H1 (cell line): ENCODE measurements at regions not wholly inside any gene's neighbourhood (a gene's known extent, or its start where the extent isn't known, plus 50 kb on each side); places are given as distances from the start of the nearest gene placed in this dataset.

Experiments used
- CTCF ChIA-PET: fragments of 300-600 bp; sonication (Branson Sonifier 250); formaldehyde crosslinking; loops from one replicate; lab custom pipeline; 2021; ENCODE audit not compliant: partially characterized antibody; lab: Charles Lee
- POLR2A ChIA-PET: fragments of 300-600 bp; sonication (Branson Sonifier 250); formaldehyde crosslinking; loops from one replicate; lab custom pipeline; 2021; ENCODE audit warnings: inconsistent platforms; ENCODE audit not compliant: partially characterized antibody; lab: Charles Lee
- DNase-seq, 2 experiments: peaks; one replicate each; pipeline versions ENCODE4 v3.0.0 to v3.0.0-alpha.2; 2010 to 2022; ENCODE audit warnings: low spot score in 2 of 2, low read depth in 1 of 2, mixed read lengths in 1 of 2
- FAIRE-seq: peaks from 2 replicates; lab custom pipeline; 2011; peaks lifted over from hg19 to GRCh38; lab: Jason Lieb, UNC
- H2AFZ ChIP-seq: 2 replicates; pipeline ENCODE4 v1.8.1; 2012; ENCODE audit warnings: low read length, inconsistent platforms
- H2AK5ac ChIP-seq: 2 replicates; pipeline ENCODE4 v1.6.1; 2013; ENCODE audit warnings: low read depth, low read length
- H2BK120ac ChIP-seq: replicated peaks from 2 replicates; pipeline ENCODE3; 2013; ENCODE audit warnings: low read depth, low read length, inconsistent platforms
- H2BK12ac ChIP-seq: 2 replicates; pipeline ENCODE4 v1.6.1; 2013; ENCODE audit warnings: low read depth, low read length
- H2BK15ac ChIP-seq: 2 replicates; pipeline ENCODE4 v1.6.1; 2013; ENCODE audit warnings: low read length
- H2BK20ac ChIP-seq: 2 replicates; pipeline ENCODE4 v1.6.1; 2013; ENCODE audit warnings: low read length
- H2BK5ac ChIP-seq: 2 replicates; pipeline ENCODE4 v1.6.1; 2013; ENCODE audit warnings: low read depth, low read length
- H3K14ac ChIP-seq: 2 replicates; pipeline ENCODE4 v1.6.1; 2013; ENCODE audit warnings: inconsistent platforms; ENCODE audit not compliant: insufficient read length
- H3K18ac ChIP-seq: 2 replicates; pipeline ENCODE4 v1.6.1; 2013; ENCODE audit warnings: low read length; ENCODE audit errors: extremely low read depth
- H3K23ac ChIP-seq: 2 replicates; pipeline ENCODE4 v1.6.1; 2013; ENCODE audit warnings: inconsistent platforms; ENCODE audit not compliant: insufficient read length
- H3K23me2 ChIP-seq: 2 replicates; pipeline ENCODE4 v1.6.1; 2013; ENCODE audit warnings: low read depth, low read length
- H3K27ac ChIP-seq: 2 replicates; pipeline ENCODE4 v1.6.1; 2011; ENCODE audit warnings: low read depth, low read length, inconsistent platforms
- H3K27me3 ChIP-seq, 4 experiments: replicated peaks in 1 of 4; 1 replicate in 1 of 4; 2 replicates in 3 of 4; pipeline versions ENCODE4 v1.6.1 to v1.8.1; 2011 to 2013; ENCODE audit warnings: low read length in 3 of 4, mild to moderate bottlenecking in 3 of 4, inconsistent platforms in 2 of 4, mixed read lengths in 2 of 4, moderate library complexity in 1 of 4; ENCODE audit not compliant: control insufficient read depth in 3 of 4, insufficient read depth in 3 of 4; ENCODE audit errors: extremely low read depth in 1 of 4
- H3K36me3 ChIP-seq, 4 experiments: 2 replicates each; pipeline versions ENCODE4 v1.6.1 to v1.8.1; 2011 to 2013; ENCODE audit warnings: mild to moderate bottlenecking in 4 of 4, low read length in 3 of 4, moderate library complexity in 2 of 4, control low read depth in 1 of 4, inconsistent platforms in 1 of 4; ENCODE audit not compliant: insufficient read depth in 4 of 4, control insufficient read depth in 2 of 4
- H3K4ac ChIP-seq: replicated peaks from 2 replicates; pipeline ENCODE3; 2013; ENCODE audit warnings: low read length, low read depth, mixed read lengths, inconsistent platforms; ENCODE audit not compliant: insufficient read length
- H3K4me1 ChIP-seq, 4 experiments: replicated peaks in 1 of 4; 1 replicate in 1 of 4; 2 replicates in 3 of 4; pipeline versions ENCODE4 v1.6.1 to v1.8.1; 2011 to 2013; ENCODE audit warnings: low read length in 3 of 4, inconsistent platforms in 2 of 4, mixed read lengths in 1 of 4; ENCODE audit not compliant: insufficient read depth in 4 of 4, control insufficient read depth in 3 of 4
- H3K4me2 ChIP-seq, 2 experiments: 2 replicates each; pipeline versions ENCODE4 v1.6.1 to v1.8.1; 2011 to 2013; ENCODE audit warnings: low read depth in 2 of 2, low read length in 2 of 2, control low read depth in 1 of 2, inconsistent platforms in 1 of 2, mild to moderate bottlenecking in 1 of 2; ENCODE audit not compliant: insufficient read depth in 1 of 2
- H3K4me3 ChIP-seq, 4 experiments: fragments of 200-600, 300-600 bp in 1 of 4; sonication (generic), shearing (Covaris generic), sonication (Bioruptor Twin) in 1 of 4; 2 replicates each; pipeline versions ENCODE4 v1.5.1 to v1.8.1; 2011 to 2016; ENCODE audit warnings: low read length in 4 of 4, low read depth in 3 of 4, control low read depth in 2 of 4, inconsistent platforms in 2 of 4, mild to moderate bottlenecking in 2 of 4, mixed read lengths in 1 of 4, moderate library complexity in 1 of 4; ENCODE audit not compliant: insufficient read depth in 2 of 4; ENCODE audit errors: extremely low read depth in 1 of 4
- H3K56ac ChIP-seq: replicated peaks from 2 replicates; pipeline ENCODE3; 2013; ENCODE audit warnings: low read depth, mild to moderate bottlenecking, mixed read lengths, low read length, inconsistent platforms; ENCODE audit not compliant: insufficient read length
- H3K79me1 ChIP-seq: 2 replicates; pipeline ENCODE4 v1.6.1; 2013; ENCODE audit warnings: low read depth, low read length, control low read depth
- H3K79me2 ChIP-seq, 2 experiments: 2 replicates each; pipeline versions ENCODE4 v1.6.1 to v1.8.1; 2012 to 2013; ENCODE audit warnings: low read length in 2 of 2, mild to moderate bottlenecking in 2 of 2, inconsistent platforms in 1 of 2; ENCODE audit not compliant: insufficient read depth in 2 of 2, control insufficient read depth in 1 of 2
- H3K9ac ChIP-seq, 4 experiments: replicated peaks in 1 of 4; 1 replicate in 1 of 4; 2 replicates in 3 of 4; pipeline versions ENCODE4 v1.6.1 to v1.8.1; 2011 to 2013; ENCODE audit warnings: low read depth in 3 of 4, low read length in 3 of 4, control low read depth in 2 of 4, mild to moderate bottlenecking in 2 of 4, moderate library complexity in 2 of 4, inconsistent platforms in 1 of 4; ENCODE audit errors: extremely low read depth in 1 of 4
- H3K9me3 ChIP-seq, 2 experiments: 2 replicates each; pipeline versions ENCODE4 v1.6.1 to v1.8.1; 2012 to 2013; ENCODE audit warnings: mild to moderate bottlenecking in 2 of 2, moderate library complexity in 2 of 2, control low read depth in 1 of 2, inconsistent platforms in 1 of 2, low read depth in 1 of 2, low read length in 1 of 2, mixed read lengths in 1 of 2; ENCODE audit not compliant: insufficient read depth in 2 of 2
- H4K20me1 ChIP-seq, 2 experiments: replicated peaks in 1 of 2; 2 replicates each; pipeline versions ENCODE3 to v1.8.1; 2011 to 2013; ENCODE audit warnings: inconsistent platforms in 2 of 2, low read length in 2 of 2, mild to moderate bottlenecking in 1 of 2; ENCODE audit not compliant: insufficient read depth in 2 of 2, control insufficient read depth in 1 of 2
- H4K5ac ChIP-seq: 2 replicates; pipeline ENCODE4 v1.6.1; 2013; ENCODE audit warnings: low read length, low read depth, mixed read lengths, inconsistent platforms; ENCODE audit not compliant: insufficient read length
- H4K8ac ChIP-seq: 2 replicates; pipeline ENCODE4 v1.8.0; 2013; ENCODE audit warnings: mild to moderate bottlenecking, moderate library complexity, low read length, inconsistent platforms; ENCODE audit not compliant: insufficient read depth; ENCODE audit errors: extremely low read depth
- H4K91ac ChIP-seq: replicated peaks from 2 replicates; pipeline ENCODE3; 2013; ENCODE audit warnings: low read length, mixed read lengths, inconsistent platforms; ENCODE audit not compliant: insufficient read length
- BACH1 ChIP-seq: IDR thresholded peaks from 2 replicates; pipeline ENCODE4 v1.6.1; 2012; ENCODE audit warnings: low read length, improper control_type of control experiment
- CBX8 ChIP-seq: fragments of 300-800, 300-1000 bp; sonication (generic); IDR thresholded peaks from 2 replicates; pipeline ENCODE4 v1.7.1; 2016; ENCODE audit warnings: low read depth, low read length, borderline replicate concordance
- CHD1 ChIP-seq: IDR thresholded peaks from 2 replicates; pipeline ENCODE4 v1.6.1; 2012; ENCODE audit warnings: low read depth, low read length, improper control_type of control experiment
- E2F6 ChIP-seq: IDR thresholded peaks from 2 replicates; pipeline ENCODE4 v1.6.1; 2012; ENCODE audit warnings: inconsistent platforms
- KDM1A ChIP-seq: fragments of 200-600, 300-600 bp; sonication (generic); IDR thresholded peaks from 2 replicates; pipeline ENCODE4 v1.7.1; 2016; ENCODE audit warnings: mild to moderate bottlenecking, low read length, borderline replicate concordance
- KDM4A ChIP-seq: IDR thresholded peaks from one replicate; pipeline ENCODE4 v1.7.1; 2012; ENCODE audit warnings: low read depth, mild to moderate bottlenecking, moderate library complexity, low read length, inconsistent platforms; ENCODE audit not compliant: severe bottlenecking
- MAX ChIP-seq: IDR thresholded peaks from 2 replicates; pipeline ENCODE4 v1.6.1; 2012; ENCODE audit warnings: inconsistent platforms
- RXRA ChIP-seq: IDR thresholded peaks from 2 replicates; pipeline ENCODE4 v1.6.1; 2011; ENCODE audit warnings: low read depth, mild to moderate bottlenecking, low read length, moderate library complexity; ENCODE audit not compliant: insufficient read depth
- SP4 ChIP-seq: IDR thresholded peaks from 2 replicates; pipeline ENCODE4 v1.6.1; 2012; ENCODE audit warnings: low read length, inconsistent platforms
- SUZ12 ChIP-seq: fragments of 200-600 bp; sonication (generic); IDR thresholded peaks from 2 replicates; pipeline ENCODE4 v1.6.1; 2012; ENCODE audit warnings: mild to moderate bottlenecking, inconsistent platforms, low read length, moderate library complexity, mixed read lengths
- TAF1 ChIP-seq: IDR thresholded peaks from 2 replicates; pipeline ENCODE4 v1.6.1; 2011; ENCODE audit warnings: mild to moderate bottlenecking, low read depth, low read length
- TEAD4 ChIP-seq: IDR thresholded peaks from 2 replicates; pipeline ENCODE4 v1.6.1; 2012; ENCODE audit warnings: low read depth, low read length, inconsistent platforms, mixed read lengths
- YY1 ChIP-seq: IDR thresholded peaks from 2 replicates; pipeline ENCODE4 v1.6.1; 2011; ENCODE audit warnings: low read depth, mild to moderate bottlenecking, low read length
- ZNF274 ChIP-seq: IDR thresholded peaks from 2 replicates; pipeline ENCODE4 v1.7.0; 2012; ENCODE audit warnings: low read length, borderline replicate concordance; ENCODE audit errors: extremely low read depth
- WGBS, 2 experiments: shearing (Covaris generic) in 1 of 2; methylation state at CpG; one replicate each; pipeline versions ENCODE4 v1.1.6 to v1.1.7; 2013 to 2015; ENCODE audit warnings: low lambda C conversion rate in 2 of 2, mixed read lengths in 2 of 2, inconsistent platforms in 1 of 2, low coverage in 1 of 2, missing lambda C conversion rate in 1 of 2; ENCODE audit not compliant: insufficient replicate concordance in 2 of 2, insufficient coverage in 1 of 2, insufficient read length in 1 of 2; ENCODE audit errors: extremely low coverage in 1 of 2, missing lambda C conversion rate in 1 of 2; 5-methylcytosine and 5-hydroxymethylcytosine counted together

- Histone ChIP-seq H3K4ac (no peak overlapping the region), H3K9me3 (no peaks in the 10 kb centered on the region), H4K20me1 (no peaks in the 10 kb centered on the region), H2BK5ac (no peak overlapping the region), H2BK15ac (no peak overlapping the region), H3K56ac (peak overlapping the region; percentile 24), H3K23ac (no peak overlapping the region), H3K4me1 (peaks cover 0 to 4% (median 2%) of the 10 kb centered on the region in 4 experiments; a peak in 2 of 7 replicates)
- no peak for DNase-seq
- no peak for TF ChIP-seq TEAD4
- no peak for TF ChIP-seq MAX
- TF ChIP-seq E2F6: no peak
- no peak for TF ChIP-seq RXRA
- TF ChIP-seq BACH1: no peak
- no peak for TF ChIP-seq TAF1
- TF ChIP-seq SP4: no peak
- TF ChIP-seq SUZ12: no peak
- no peak for TF ChIP-seq KDM4A
- no peak for TF ChIP-seq ZNF274
- TF ChIP-seq YY1: no peak
- no peak for TF ChIP-seq KDM1A
- TF ChIP-seq CHD1: no peak
- TF ChIP-seq CBX8: no peak
- TF ChIP-seq, all 59 proteins: peak for 0
- H3K9ac ChIP-seq: no peak overlapping the region
- H3K27me3 ChIP-seq: no peaks in the 10 kb centered on the region
- no peak overlapping the region for H4K5ac ChIP-seq
- no peak overlapping the region for H2AFZ ChIP-seq
- no peak overlapping the region for H2BK12ac ChIP-seq
- no peak overlapping the region for H3K14ac ChIP-seq
- H4K8ac ChIP-seq: no peak overlapping the region
- no peak for FAIRE-seq
- H3K36me3 ChIP-seq: no peaks in the 10 kb centered on the region
- ChIA-PET CTCF (interaction anchor here (0.9 kb wide), 1 partner anchor 17 kb away, joined by 4 read pairs; no protein-coding TSS in a partner anchor), POLR2A (no interaction called here)
- H2BK120ac ChIP-seq: no peak overlapping the region
- H3K4me2 ChIP-seq: no peak overlapping the region
- H3K79me2 ChIP-seq: no peaks in the 10 kb centered on the region
- H3K23me2 ChIP-seq: peaks cover 3% of the 10 kb centered on the region; the same call in 1 of the 2 replicates
- no peak overlapping the region for H4K91ac ChIP-seq
- H3K79me1 ChIP-seq: no peaks in the 10 kb centered on the region
- no peak overlapping the region for H3K27ac ChIP-seq
- H3K18ac ChIP-seq: no peak overlapping the region
- WGBS, 2 experiments: 100% methylated on average over 3 of the region's 3 CpGs; no CpG with 5 or more reads in 1 of the 2 experiments
- H2AK5ac ChIP-seq: no peak overlapping the region
- no peak overlapping the region for H2BK20ac ChIP-seq
- no peak overlapping the region for H3K4me3 ChIP-seq
Observed at GRCh38 chr16:6364846-6365245, 967.8 kb upstream of the RBFOX1 start.
